HK-2 (cell line): ENCODE measurements at regions not wholly inside any gene's neighbourhood (a gene's known extent, or its start where the extent isn't known, plus 50 kb on each side); places are given as distances from the start of the nearest gene placed in this dataset.

ENCODE experiments used
- DNase-seq: peaks from one replicate; pipeline ENCODE4 v3.0.0-alpha.2; 2018; ENCODE audit not compliant: unreplicated experiment

DNA sequence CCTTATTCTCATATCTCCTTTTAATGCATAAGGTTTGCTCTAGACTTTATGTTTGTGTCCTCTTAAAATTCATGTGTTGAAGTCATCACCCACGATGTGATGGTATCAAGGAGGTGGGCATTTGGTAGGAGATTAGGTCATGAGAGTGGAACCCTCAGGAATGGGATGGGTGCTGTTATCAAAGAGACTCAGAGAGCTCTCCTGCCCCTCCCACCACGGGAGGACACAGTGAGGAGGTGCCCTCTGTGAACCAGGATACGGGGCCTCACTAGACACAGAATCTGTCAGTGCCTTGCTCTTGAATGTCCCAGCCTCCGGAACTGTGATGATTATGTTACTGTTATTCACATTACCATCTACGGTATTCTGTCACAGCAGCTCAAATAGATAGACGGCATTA lies 359.0 kb downstream of the IRX1 start:
- DNase-seq, result no peak

DNA sequence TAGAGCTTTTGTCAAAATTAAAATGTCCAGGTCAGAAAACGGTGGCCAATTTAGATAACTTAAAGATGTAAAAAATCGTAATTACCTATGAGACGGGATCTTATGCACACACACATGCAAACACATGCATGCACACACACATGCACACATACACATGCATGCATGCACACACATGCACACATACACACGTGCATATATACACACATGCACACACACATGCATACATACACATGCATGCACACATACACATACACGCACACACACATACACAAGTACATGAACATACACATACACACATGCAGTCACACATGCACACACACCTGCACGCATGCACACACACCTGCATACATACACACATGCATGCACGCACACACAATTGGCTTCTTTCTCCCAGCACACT lies 362.0 kb downstream of the IRX1 start:
- no peak for DNase-seq

GRCh38 chr5:3958389-3958788 lies 362.8 kb downstream of the IRX1 start:
- DNase-seq, result no peak

GRCh38 chr5:3962113-3962512 lies 366.5 kb downstream of the IRX1 start:
- no peak for DNase-seq

DNA sequence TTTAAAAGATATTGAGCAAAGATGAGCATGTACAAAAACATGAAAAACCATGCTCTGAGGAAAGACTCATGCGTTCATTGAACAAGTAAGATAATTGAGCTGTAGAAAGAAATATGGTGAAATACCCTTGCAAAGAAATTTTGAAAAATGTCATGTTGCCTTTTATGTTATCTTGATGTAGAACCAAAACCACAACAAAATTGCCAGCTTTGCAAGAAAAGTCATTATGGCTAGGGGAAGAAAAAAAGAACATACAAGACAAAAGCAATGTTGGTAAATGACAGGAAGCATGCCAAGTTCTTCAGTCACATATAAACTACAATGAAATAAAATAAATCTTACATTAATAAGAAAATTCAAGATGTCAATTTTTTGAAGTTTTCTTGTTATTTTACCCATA lies 368.0 kb downstream of the IRX1 start:
- DNase-seq, result no peak

DNA sequence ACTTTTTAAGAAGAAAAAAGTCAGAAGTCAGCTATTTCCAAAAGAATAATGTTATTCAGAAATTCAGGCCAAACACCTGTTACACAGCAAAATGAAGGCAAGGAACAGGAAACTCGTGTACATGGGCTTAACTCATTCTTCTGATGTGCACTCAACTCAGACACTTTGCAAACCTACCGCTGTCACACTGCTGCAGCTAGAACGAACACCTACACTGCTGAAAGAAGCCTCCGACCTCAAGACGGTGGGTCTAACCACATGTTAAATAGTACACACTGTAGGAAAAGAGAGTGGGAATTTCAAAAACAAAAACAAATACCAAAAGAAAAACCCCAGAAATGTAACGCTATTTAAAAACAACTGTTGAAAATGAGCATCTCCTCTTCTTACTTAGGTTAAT lies 384.5 kb downstream of the IRX1 start:
- no peak for DNase-seq

GRCh38 chr5:3987867-3988266 lies 392.2 kb downstream of the IRX1 start:
- DNase-seq, result no peak

GRCh38 chr5:3993856-3994473 lies 398.3 kb downstream of the IRX1 start:
- no peak for DNase-seq

DNA sequence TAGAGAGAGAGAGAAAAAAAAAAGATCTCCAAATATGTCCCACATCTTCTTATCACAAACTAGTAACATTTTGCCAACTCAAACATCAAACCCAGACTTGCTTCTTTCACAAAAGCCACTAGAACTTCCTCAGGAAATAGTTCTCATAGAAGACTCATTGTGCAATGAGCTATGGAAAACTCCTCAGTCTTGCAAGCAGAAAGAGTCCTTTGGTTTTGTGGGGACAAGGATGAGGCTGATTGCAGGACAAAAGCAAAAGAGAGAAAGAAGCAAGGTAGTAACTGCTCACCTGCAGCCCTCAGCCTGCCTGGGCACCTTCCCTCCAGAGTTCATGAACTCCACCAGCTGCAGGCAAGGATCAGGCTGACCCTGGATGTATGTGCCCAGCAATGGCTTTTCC lies 399.0 kb downstream of the IRX1 start:
- DNase-seq, result no peak

DNA sequence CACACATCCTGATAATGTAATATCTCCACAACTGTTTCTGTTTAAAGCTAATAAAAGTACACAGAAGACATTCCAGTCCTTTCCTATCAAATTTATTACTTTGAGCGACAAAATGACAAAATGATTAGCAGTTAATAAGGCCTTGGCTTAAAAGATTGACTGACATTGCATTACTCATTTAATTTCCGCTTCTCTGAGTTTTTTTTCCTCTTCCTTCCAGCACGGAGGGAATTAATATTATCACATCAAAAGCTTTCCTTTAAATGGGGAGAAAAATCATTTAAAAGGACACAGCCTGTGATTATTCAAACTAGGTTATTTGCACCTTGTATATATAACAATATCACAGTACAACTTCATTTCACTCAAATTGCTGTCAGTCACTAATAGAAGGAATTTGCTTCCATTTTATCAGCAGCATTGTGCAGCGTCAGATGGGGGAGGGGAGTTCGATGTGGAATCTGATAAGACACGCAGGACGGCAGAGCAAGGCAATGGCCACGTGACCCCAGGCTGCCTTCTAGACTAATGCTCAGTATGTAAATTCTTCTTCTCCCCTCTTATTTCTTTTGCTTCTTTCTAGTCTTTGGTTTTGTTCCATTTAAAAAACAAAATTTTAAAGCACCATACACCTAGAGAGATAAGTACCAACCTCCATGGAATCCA lies 400.5 kb downstream of the IRX1 start:
- no peak for DNase-seq

DNA sequence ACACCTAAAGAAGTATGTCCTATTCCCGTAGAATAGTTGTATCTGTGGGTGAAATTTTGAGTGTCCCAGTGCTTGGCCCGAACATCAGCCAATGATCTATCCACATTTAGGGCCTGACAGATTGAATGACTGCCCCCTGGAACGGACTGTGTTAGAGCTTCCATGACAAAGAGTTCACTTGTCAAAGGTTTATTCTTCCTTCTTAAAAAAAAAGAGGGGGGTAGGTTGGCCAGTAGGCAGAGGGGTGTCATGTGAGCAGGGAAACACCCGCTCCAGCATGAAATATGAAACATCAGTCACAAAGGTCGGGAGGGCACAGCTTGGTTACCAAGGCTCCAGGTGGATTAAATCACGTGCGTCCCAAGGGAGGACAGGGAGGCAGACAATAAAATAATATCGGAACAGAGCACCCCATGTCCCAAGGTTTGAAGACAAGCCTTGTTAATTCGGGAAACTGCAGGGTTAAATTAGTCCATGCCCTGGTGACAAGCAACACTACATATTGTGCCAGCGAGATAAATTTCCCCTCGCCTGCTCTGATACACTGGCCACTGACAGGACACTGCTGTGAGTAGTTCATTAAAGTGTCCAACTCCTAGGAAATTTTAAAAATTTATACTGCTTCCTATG lies 401.2 kb downstream of the IRX1 start:
- no peak for DNase-seq

- DNase-seq, result no peak
These were observed 402.0 kb downstream of the IRX1 start for GRCh38 chr5:3997670-3998069.

DNA sequence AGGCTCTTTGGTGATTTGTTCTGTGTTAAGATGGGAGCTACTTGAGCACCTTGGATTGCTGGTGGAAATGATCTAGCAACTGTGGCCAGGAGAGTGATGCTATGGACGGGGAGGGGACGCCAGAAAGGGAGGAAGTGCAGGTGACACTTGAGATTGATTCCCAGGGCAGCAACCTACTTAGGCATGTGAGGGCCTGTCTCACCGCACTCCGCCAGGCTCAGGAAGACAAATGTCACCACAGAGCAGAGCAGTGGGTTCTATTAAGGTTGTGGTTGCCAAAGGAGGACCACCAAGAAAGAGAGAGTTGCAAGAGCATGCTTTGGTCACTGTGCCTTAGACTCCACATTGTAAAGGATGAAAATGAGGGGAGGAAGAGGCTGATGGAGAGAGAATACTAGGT lies 404.3 kb downstream of the IRX1 start:
- DNase-seq, result no peak

- no peak for DNase-seq
These were observed 405.4 kb downstream of the IRX1 start for GRCh38 chr5:4001004-4001403.

DNA sequence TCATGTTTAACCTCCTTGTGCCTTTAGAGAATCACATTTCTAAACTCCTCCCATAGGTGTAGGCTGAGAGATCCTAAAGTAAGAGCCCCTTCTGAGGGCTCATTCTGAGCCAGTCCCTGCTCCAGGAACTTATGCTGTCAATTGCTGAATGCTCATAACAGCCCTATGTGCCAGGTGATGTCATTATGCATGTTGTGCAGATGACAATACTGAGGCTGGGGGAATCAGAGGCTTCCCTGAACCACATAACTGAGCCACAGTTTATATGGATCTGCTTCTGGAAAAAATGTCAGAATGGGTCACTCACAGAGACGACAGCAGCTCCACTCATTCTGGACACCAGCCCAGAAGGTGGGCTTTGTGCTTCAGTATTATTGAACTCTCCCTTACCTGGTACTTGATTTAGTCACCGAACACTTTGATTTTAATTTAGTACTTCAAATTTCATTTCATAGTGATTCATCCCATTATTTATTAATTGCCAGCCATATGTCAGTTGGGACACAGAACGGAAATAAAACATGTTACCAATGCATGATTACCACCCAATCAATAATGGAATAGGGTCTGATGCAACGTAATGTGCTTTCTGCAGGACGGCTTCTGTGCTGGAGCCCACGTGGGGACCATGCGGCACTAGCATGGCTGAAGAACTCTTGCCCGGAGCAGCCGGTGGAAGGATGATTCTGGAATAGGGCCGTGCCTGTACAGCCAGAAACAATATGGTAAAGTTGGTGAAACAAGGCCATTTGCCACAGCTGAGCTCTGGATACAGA lies 406.3 kb downstream of the IRX1 start:
- no peak for DNase-seq

DNA sequence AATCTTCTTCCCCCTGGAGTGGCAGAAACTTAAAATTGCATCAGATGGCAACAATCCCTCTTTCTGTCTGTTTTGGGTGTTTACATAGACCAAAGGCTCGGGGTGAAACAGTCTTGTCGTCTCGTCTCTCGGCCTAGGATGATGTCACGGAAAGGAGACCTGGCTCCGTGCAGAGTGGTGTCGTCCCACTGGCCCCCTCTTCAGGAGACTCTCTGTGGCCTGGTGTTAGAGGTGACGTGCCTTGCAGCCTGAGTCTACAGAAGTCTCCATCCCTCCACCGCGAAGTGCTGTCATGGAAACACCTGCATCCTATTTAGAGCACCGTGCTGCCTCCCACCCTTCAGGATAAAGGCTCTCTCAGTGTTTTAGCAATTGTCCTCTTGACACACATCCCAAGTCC lies 409.7 kb downstream of the IRX1 start:
- no peak for DNase-seq

DNA sequence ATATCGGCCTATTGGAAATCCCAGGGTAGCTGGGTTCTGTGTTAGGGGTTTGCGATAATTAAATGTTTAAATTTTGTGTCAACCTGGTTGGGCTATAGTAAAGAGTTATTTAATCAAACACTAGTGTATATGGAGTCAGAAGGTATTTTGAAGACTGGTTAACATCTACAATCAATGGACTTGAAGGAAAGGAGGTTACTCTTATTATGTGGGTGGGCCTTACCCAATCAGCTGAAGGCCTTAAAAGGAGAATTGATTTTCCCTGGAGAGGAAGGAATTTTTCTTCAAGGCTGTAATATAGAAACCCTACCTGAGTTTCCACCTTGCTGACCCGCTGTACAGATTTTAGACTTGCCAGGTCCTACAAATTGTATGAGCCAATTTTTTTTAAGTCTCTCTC lies 411.4 kb downstream of the IRX1 start:
- no peak for DNase-seq

GRCh38 chr5:4011943-4012342 lies 416.3 kb downstream of the IRX1 start:
- DNase-seq, result no peak

GRCh38 chr5:4013106-4013898 lies 417.7 kb downstream of the IRX1 start:
- no peak for DNase-seq

- no peak for DNase-seq
These were observed 420.1 kb downstream of the IRX1 start for GRCh38 chr5:4015709-4016108.

- no peak for DNase-seq
These were observed 421.6 kb downstream of the IRX1 start for GRCh38 chr5:4017076-4017803.
